ENCODE measurements at regions not wholly inside any gene's neighbourhood (a gene's known extent, or its start where the extent isn't known, plus 50 kb on each side); places are given as distances from the start of the nearest gene placed in this dataset.

- Histone ChIP-seq H3K9me3 (ENCODE audit: control insufficient read depth in 1 of 2, insufficient read depth in 1 of 2, low read length in 2 of 2) (no peaks in the 10 kb centered on the region), H3K4me3 (ENCODE audit: low read length) (no peak overlapping the region), H3K4me1 (ENCODE audit: insufficient read depth, low read length) (no peaks in the 10 kb centered on the region), H3K27ac (ENCODE audit: low read depth in 1 of 2, low read length in 2 of 2) (no peak overlapping the region), H3K27me3 (ENCODE audit: control insufficient read depth in 1 of 2, insufficient read depth in 2 of 2, low read length in 2 of 2) (no peaks in the 10 kb centered on the region), H3K36me3 (ENCODE audit: insufficient read depth, low read length) (no peaks in the 10 kb centered on the region)
- ChIA-PET POLR2A (no interaction called here), CTCF (no interaction called here)
- no peak for DNase-seq
- intact Hi-C loops (cut with DNase I, micrococcal nuclease), result no loop called here
- no peaks in the 10 kb centered on the region for H3K27me3 Mint-ChIP-seq
- no peak overlapping the region for H3K27ac Mint-ChIP-seq
- no peaks in the 10 kb centered on the region for H3K36me3 Mint-ChIP-seq (ENCODE audit: low read depth)
- TF ChIP-seq CTCF (IDR thresholded peaks at IDR 0.05), result no peak
- H3K4me1 Mint-ChIP-seq (ENCODE audit: low read depth), result no peaks in the 10 kb centered on the region
- no peak for ATAC-seq (ENCODE audit: poor library complexity)
- H3K4me3 Mint-ChIP-seq, result no peak overlapping the region
- H3K9me3 Mint-ChIP-seq, result peaks cover 2% of the 10 kb centered on the region
Observed at GRCh38 chr6:19086480-19086879, 699.3 kb downstream of the RNF144B start.

GRCh38 chr6:19087296-19087695 is 700.1 kb downstream of the RNF144B start:
- Mint-ChIP-seq H3K9me3 (peaks cover 2% of the 10 kb centered on the region), H3K27me3 (no peaks in the 10 kb centered on the region), H3K4me3 (no peak overlapping the region), H3K27ac (no peak overlapping the region), H3K4me1 (ENCODE audit: low read depth) (no peaks in the 10 kb centered on the region), H3K36me3 (ENCODE audit: low read depth) (no peaks in the 10 kb centered on the region)
- POLR2A ChIA-PET, result no interaction called here
- Histone ChIP-seq H3K9me3 (ENCODE audit: control insufficient read depth in 1 of 2, insufficient read depth in 1 of 2, low read length in 2 of 2) (no peaks in the 10 kb centered on the region), H3K36me3 (ENCODE audit: insufficient read depth, low read length) (no peaks in the 10 kb centered on the region), H3K27me3 (ENCODE audit: control insufficient read depth in 1 of 2, insufficient read depth in 2 of 2, low read length in 2 of 2) (no peaks in the 10 kb centered on the region), H3K27ac (ENCODE audit: low read depth in 1 of 2, low read length in 2 of 2) (no peak overlapping the region), H3K4me1 (ENCODE audit: insufficient read depth, low read length) (no peaks in the 10 kb centered on the region), H3K4me3 (ENCODE audit: low read length) (no peak overlapping the region)
- CTCF ChIA-PET, result no interaction called here
- intact Hi-C loops (cut with DNase I, micrococcal nuclease), result no loop called here
- DNase-seq (no peak), ATAC-seq (ENCODE audit: poor library complexity) (no peak)
- no peak for TF ChIP-seq CTCF (IDR thresholded peaks at IDR 0.05)

GRCh38 chr6:19087897-19088296 is 700.7 kb downstream of the RNF144B start:
- ChIA-PET POLR2A (no interaction called here), CTCF (no interaction called here)
- no peak for TF ChIP-seq CTCF (IDR thresholded peaks at IDR 0.05)
- no peak overlapping the region for H3K27ac Mint-ChIP-seq
- Histone ChIP-seq H3K9me3 (ENCODE audit: control insufficient read depth in 1 of 2, insufficient read depth in 1 of 2, low read length in 2 of 2) (no peaks in the 10 kb centered on the region), H3K27ac (ENCODE audit: low read depth in 1 of 2, low read length in 2 of 2) (no peak overlapping the region), H3K36me3 (ENCODE audit: insufficient read depth, low read length) (no peaks in the 10 kb centered on the region), H3K27me3 (ENCODE audit: control insufficient read depth in 1 of 2, insufficient read depth in 2 of 2, low read length in 2 of 2) (no peaks in the 10 kb centered on the region), H3K4me1 (ENCODE audit: insufficient read depth, low read length) (no peaks in the 10 kb centered on the region), H3K4me3 (ENCODE audit: low read length) (no peak overlapping the region)
- ATAC-seq (ENCODE audit: poor library complexity) (no peak), DNase-seq (no peak)
- H3K4me1 Mint-ChIP-seq (ENCODE audit: low read depth), result no peaks in the 10 kb centered on the region
- no peak overlapping the region for H3K4me3 Mint-ChIP-seq
- intact Hi-C loops (cut with DNase I, micrococcal nuclease), result no loop called here
- H3K27me3 Mint-ChIP-seq, result no peaks in the 10 kb centered on the region
- no peaks in the 10 kb centered on the region for H3K36me3 Mint-ChIP-seq (ENCODE audit: low read depth)
- H3K9me3 Mint-ChIP-seq, result no peaks in the 10 kb centered on the region

Data from CD4-positive, alpha-beta T cell (primary cell).